ENCODE measurements at regions not wholly inside any gene's neighbourhood (a gene's known extent, or its start where the extent isn't known, plus 50 kb on each side); places are given as distances from the start of the nearest gene placed in this dataset.

DNA sequence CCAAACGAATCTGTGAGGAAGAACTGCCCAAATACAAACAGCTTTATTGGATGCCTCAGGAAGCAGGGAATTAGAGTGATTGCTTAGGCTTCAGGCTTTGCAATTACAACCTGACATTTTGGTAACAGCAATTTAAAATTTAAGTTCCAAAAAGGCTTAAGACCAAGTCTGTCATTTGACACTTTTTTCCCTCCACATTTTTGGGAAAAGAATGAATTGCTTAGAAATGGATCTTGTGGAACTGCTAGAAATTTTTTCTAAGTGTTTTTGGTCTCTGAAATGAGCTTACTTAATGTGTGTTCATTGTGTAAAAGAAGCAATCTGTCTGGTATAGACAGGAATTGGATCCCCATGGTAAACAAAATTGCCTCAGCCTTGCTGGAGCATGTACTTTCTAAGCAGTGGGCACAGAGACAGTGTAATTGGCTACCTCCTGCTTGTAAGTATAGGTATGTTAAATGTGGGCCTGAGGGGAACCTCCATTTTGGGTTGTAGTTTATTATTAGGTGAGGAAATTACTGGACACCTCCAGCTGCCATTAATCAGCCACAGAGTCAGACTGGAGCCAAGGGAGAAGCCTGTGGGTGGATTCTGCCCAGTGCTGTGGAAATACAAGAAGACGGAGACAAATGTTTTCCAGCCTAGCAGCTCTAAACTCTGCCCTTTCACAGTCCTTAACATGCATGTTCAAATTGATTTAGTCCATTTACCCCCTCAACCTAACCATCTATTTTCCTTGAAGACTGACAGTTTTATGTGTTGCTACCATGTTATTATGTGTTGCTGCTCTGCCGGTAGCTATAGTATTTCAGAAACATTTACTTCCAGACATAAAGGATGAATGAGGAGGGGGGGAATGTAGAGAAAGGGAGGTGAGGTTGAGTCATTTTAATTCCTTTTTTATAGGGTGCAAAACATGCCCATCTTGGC, 473.0 kb downstream of the SPRY1 start:
- DNase-seq (ENCODE audit: extremely low spot score): no peak
- no peaks in the 10 kb centered on the region for H3K4me1 ChIP-seq (ENCODE audit: insufficient read depth)
- no peaks in the 10 kb centered on the region for H3K36me3 ChIP-seq (ENCODE audit: insufficient read depth)
- H3K27ac ChIP-seq (ENCODE audit: low read depth): no peak overlapping the region
- 69% methylated on average over 3 of the region's 3 CpGs for WGBS
- H3K4me3 ChIP-seq (ENCODE audit: low read depth, low read length): no peak overlapping the region

DNA sequence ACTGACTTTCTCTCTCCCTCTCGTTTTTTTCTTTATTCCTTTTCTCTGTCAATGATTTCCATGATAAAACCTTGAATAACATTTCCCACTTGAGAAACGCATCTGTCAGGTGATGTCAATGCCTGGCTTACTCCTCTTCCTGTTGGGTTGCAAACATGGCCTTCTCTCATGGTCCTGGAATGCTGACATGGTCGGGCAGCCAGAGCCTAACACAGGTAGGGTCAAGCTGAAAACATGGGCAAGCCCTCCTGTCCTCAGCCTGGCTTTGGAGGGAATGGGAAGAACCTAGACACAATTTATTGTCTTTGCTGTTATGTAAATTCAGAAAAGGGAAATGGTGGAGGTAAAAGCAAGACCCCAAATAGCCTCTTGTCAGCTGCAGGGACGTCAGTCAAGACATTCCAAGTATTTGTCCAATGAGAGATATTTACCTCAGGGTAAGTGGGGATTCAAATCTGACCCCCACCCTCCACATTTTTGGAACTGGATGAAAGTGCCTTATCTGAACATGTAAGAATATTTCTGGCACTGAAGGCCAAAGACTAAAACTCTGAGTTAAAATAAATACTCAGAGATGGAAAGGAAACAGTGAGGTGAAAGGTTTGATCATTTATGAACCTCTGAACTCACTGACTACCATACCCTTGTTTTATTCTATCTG, 473.8 kb downstream of the SPRY1 start:
- H3K27ac ChIP-seq (ENCODE audit: low read depth): no peak overlapping the region

DNA sequence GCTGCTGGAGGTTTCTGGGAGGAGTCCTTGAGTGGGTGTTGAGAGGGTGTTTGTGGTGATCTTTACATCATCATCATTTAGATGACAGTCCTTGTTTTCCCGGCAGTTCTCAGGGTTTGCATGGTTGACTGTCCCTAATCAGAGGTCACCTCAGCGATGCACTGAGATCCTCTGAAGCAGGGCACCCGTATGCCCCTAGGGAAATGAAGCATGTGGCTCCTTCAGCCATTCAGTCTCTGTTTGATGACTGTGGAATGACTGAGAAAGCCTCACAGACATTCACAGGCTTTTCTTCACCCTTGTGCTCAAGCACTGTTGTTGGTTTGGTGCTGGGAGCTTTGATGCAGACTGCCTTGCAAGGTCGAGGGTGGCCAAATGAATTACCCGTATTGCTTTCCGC, 474.7 kb downstream of the SPRY1 start:
- no peak overlapping the region for H3K27ac ChIP-seq (ENCODE audit: low read depth)
- no peaks in the 10 kb centered on the region for H3K4me1 ChIP-seq (ENCODE audit: insufficient read depth)
- no peaks in the 10 kb centered on the region for H3K36me3 ChIP-seq (ENCODE audit: insufficient read depth)
- no peak for DNase-seq (ENCODE audit: extremely low spot score)
- no peak overlapping the region for H3K4me3 ChIP-seq (ENCODE audit: low read depth, low read length)
- WGBS: 84% methylated on average over 6 of the region's 6 CpGs

More for the DNA sequence above, 473.8 kb downstream of the SPRY1 start:
- H3K36me3 ChIP-seq (ENCODE audit: insufficient read depth): no peaks in the 10 kb centered on the region
- 42% methylated on average over 4 of the region's 4 CpGs for WGBS
- no peaks in the 10 kb centered on the region for H3K4me1 ChIP-seq (ENCODE audit: insufficient read depth)
- DNase-seq (ENCODE audit: extremely low spot score): no peak
- no peak overlapping the region for H3K4me3 ChIP-seq (ENCODE audit: low read depth, low read length)

- no peak overlapping the region for H3K27ac ChIP-seq (ENCODE audit: low read depth)
- H3K36me3 ChIP-seq (ENCODE audit: insufficient read depth): no peaks in the 10 kb centered on the region
- H3K4me3 ChIP-seq (ENCODE audit: low read depth, low read length): no peak overlapping the region
- no peaks in the 10 kb centered on the region for H3K4me1 ChIP-seq (ENCODE audit: insufficient read depth)
- DNase-seq (ENCODE audit: extremely low spot score): no peak
- 68% methylated on average over 1 of the region's 1 CpG for WGBS
These were observed 477.5 kb downstream of the SPRY1 start for GRCh38 chr4:123874063-123874462.

GRCh38 chr4:123876143-123876542, 479.5 kb downstream of the SPRY1 start:
- DNase-seq (ENCODE audit: extremely low spot score): no peak
- Histone ChIP-seq H3K36me3 (ENCODE audit: insufficient read depth) (no peaks in the 10 kb centered on the region), H3K27ac (ENCODE audit: low read depth) (no peak overlapping the region), H3K4me3 (ENCODE audit: low read depth, low read length) (no peak overlapping the region), H3K4me1 (ENCODE audit: insufficient read depth) (no peaks in the 10 kb centered on the region)
- 80% methylated on average over 4 of the region's 4 CpGs for WGBS

- H3K27ac ChIP-seq (ENCODE audit: low read depth): no peak overlapping the region
- no peak overlapping the region for H3K4me3 ChIP-seq (ENCODE audit: low read depth, low read length)
- DNase-seq (ENCODE audit: extremely low spot score): no peak
These were observed 480.1 kb downstream of the SPRY1 start for GRCh38 chr4:123876671-123877101.

GRCh38 chr4:123877551-123877950, 481.0 kb downstream of the SPRY1 start:
- DNase-seq (ENCODE audit: extremely low spot score): no peak
- no peak overlapping the region for H3K4me3 ChIP-seq (ENCODE audit: low read depth, low read length)
- H3K27ac ChIP-seq (ENCODE audit: low read depth): no peak overlapping the region
- H3K36me3 ChIP-seq (ENCODE audit: insufficient read depth): no peaks in the 10 kb centered on the region
- no peaks in the 10 kb centered on the region for H3K4me1 ChIP-seq (ENCODE audit: insufficient read depth)
- WGBS: 28% methylated on average over 3 of the region's 3 CpGs

More at GRCh38 chr4:123876671-123877101, 480.1 kb downstream of the SPRY1 start:
- WGBS: 55% methylated on average over 2 of the region's 2 CpGs
- H3K36me3 ChIP-seq (ENCODE audit: insufficient read depth): no peaks in the 10 kb centered on the region
- H3K4me1 ChIP-seq (ENCODE audit: insufficient read depth): no peaks in the 10 kb centered on the region

- Histone ChIP-seq H3K36me3 (ENCODE audit: insufficient read depth) (no peaks in the 10 kb centered on the region), H3K4me3 (ENCODE audit: low read depth, low read length) (no peak overlapping the region), H3K27ac (ENCODE audit: low read depth) (no peak overlapping the region), H3K4me1 (ENCODE audit: insufficient read depth) (no peaks in the 10 kb centered on the region)
- 92% methylated on average over 8 of the region's 8 CpGs for WGBS
- no peak for DNase-seq (ENCODE audit: extremely low spot score)
These were observed 482.4 kb downstream of the SPRY1 start for GRCh38 chr4:123878976-123879375.

DNA sequence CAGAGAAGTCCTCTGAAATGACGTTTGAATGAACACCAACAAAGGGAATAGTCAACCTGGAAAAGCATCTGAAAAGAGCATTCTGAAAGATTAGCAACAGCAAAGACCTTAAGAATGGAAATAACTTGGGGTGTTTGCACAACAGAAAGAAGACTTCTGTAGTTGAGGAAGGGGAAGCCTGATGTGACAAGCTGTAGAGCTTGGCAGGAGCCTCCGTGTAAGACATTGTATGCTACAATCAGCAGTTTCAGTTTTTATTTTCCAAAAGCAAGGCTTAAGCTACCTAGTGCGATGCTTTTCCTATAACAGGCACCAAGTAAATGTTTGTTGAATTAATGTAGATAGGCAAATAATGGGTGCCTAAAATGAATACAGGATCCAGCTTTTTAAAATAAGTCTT, 484.0 kb downstream of the SPRY1 start:
- no peak for DNase-seq (ENCODE audit: extremely low spot score)

GRCh38 chr4:123884922-123885321, 488.3 kb downstream of the SPRY1 start:
- no peak for DNase-seq (ENCODE audit: extremely low spot score)
- Histone ChIP-seq H3K4me1 (ENCODE audit: insufficient read depth) (no peaks in the 10 kb centered on the region), H3K4me3 (ENCODE audit: low read depth, low read length) (no peak overlapping the region), H3K36me3 (ENCODE audit: insufficient read depth) (no peaks in the 10 kb centered on the region), H3K27ac (ENCODE audit: low read depth) (no peak overlapping the region)
- 98% methylated on average over 6 of the region's 6 CpGs for whole genome bisulfite sequencing

More for the DNA sequence above, 484.0 kb downstream of the SPRY1 start:
- Histone ChIP-seq H3K4me1 (ENCODE audit: insufficient read depth) (no peaks in the 10 kb centered on the region), H3K36me3 (ENCODE audit: insufficient read depth) (no peaks in the 10 kb centered on the region), H3K4me3 (ENCODE audit: low read depth, low read length) (no peak overlapping the region), H3K27ac (ENCODE audit: low read depth) (no peak overlapping the region)
- WGBS: 70% methylated on average over 3 of the region's 3 CpGs

DNA sequence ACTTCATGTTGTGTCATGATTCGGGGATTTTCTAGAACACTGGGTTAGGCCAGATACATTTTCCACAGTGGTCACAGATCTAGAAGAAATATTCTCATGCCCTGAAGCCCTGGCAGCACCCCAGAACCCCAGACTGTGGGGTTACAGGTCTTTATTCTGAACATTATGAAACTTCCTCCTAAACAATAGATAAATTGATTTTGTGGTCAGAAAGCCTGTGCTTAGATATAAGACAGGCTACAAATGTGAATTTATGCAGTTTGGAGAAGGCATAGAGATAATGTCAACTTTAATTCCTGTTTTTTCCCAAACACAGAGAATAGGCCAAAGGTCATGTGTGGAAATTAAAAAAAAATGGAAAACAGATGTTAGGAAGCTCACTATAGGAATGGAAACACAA, 492.9 kb downstream of the SPRY1 start:
- H3K4me3 ChIP-seq (ENCODE audit: low read depth, low read length): no peak overlapping the region
- 74% methylated on average over 1 of the region's 1 CpG for WGBS
- DNase-seq (ENCODE audit: extremely low spot score): no peak
- H3K36me3 ChIP-seq (ENCODE audit: insufficient read depth): no peaks in the 10 kb centered on the region
- peak overlapping the region; percentile 50 for H3K27ac ChIP-seq (ENCODE audit: low read depth)
- H3K4me1 ChIP-seq (ENCODE audit: insufficient read depth): no peaks in the 10 kb centered on the region

GRCh38 chr4:123890889-123891288, 494.3 kb downstream of the SPRY1 start:
- Histone ChIP-seq H3K36me3 (ENCODE audit: insufficient read depth) (no peaks in the 10 kb centered on the region), H3K27ac (ENCODE audit: low read depth) (no peak overlapping the region), H3K4me3 (ENCODE audit: low read depth, low read length) (no peak overlapping the region), H3K4me1 (ENCODE audit: insufficient read depth) (no peaks in the 10 kb centered on the region)
- no peak for DNase-seq (ENCODE audit: extremely low spot score)
- WGBS: 97% methylated on average over 3 of the region's 3 CpGs

- WGBS: 42% methylated on average over 3 of the region's 3 CpGs
- no peak overlapping the region for H3K27ac ChIP-seq (ENCODE audit: low read depth)
These were observed 495.3 kb downstream of the SPRY1 start for GRCh38 chr4:123891881-123892280.

GRCh38 chr4:123892368-123892976, 495.9 kb downstream of the SPRY1 start:
- Histone ChIP-seq H3K36me3 (ENCODE audit: insufficient read depth) (no peaks in the 10 kb centered on the region), H3K27ac (ENCODE audit: low read depth) (no peak overlapping the region), H3K4me3 (ENCODE audit: low read depth, low read length) (no peak overlapping the region), H3K4me1 (ENCODE audit: insufficient read depth) (no peaks in the 10 kb centered on the region)
- DNase-seq (ENCODE audit: extremely low spot score): no peak
- WGBS: 50% methylated on average over 4 of the region's 4 CpGs

More at GRCh38 chr4:123891881-123892280, 495.3 kb downstream of the SPRY1 start:
- no peak overlapping the region for H3K4me3 ChIP-seq (ENCODE audit: low read depth, low read length)
- no peak for DNase-seq (ENCODE audit: extremely low spot score)
- no peaks in the 10 kb centered on the region for H3K4me1 ChIP-seq (ENCODE audit: insufficient read depth)
- H3K36me3 ChIP-seq (ENCODE audit: insufficient read depth): no peaks in the 10 kb centered on the region
